Stimulated activated CD4-positive, alpha-beta T cell treated with anti-CD3 and anti-CD28 coated beads, TNF-alpha, amount 100 ng/mL, for 1 hour (primary cell): ENCODE measurements at regions not wholly inside any gene's neighbourhood (a gene's known extent, or its start where the extent isn't known, plus 50 kb on each side); places are given as distances from the start of the nearest gene placed in this dataset.
"Not testable (repeated sequence)": the region's sequence is repeated elsewhere in the genome, so short reads cannot be mapped to it uniquely, and the experiment has no call there.

Source experiments
- DNase-seq, 3 donors: peaks; one replicate each; pipeline ENCODE4 v3.0.0-alpha.2; 2020; ENCODE audit warnings: low read depth in 3 of 3, low spot score in 1 of 3

- not testable (repeated sequence) for DNase-seq
These were observed 133.1 kb downstream of the CENPC start for GRCh38 chr4:67412153-67412712.

GRCh38 chr4:67403342-67403741 is 142.0 kb downstream of the CENPC start:
- DNase-seq: no peak

GRCh38 chr4:67401902-67402301 is 143.4 kb downstream of the CENPC start:
- DNase-seq: no peak

- DNase-seq: no peak
These were observed 147.4 kb downstream of the CENPC start for GRCh38 chr4:67397931-67398330.

GRCh38 chr4:67397031-67397430 is 148.3 kb downstream of the CENPC start:
- DNase-seq: no peak

- no peak for DNase-seq
These were observed 149.3 kb downstream of the CENPC start for GRCh38 chr4:67396008-67396407.

- no peak for DNase-seq
These were observed 150.4 kb downstream of the CENPC start for GRCh38 chr4:67394879-67395278.

GRCh38 chr4:67393699-67394281 is 151.5 kb downstream of the CENPC start:
- DNase-seq: no peak

- DNase-seq: no peak
These were observed 152.3 kb downstream of the CENPC start for GRCh38 chr4:67393007-67393406.

- DNase-seq: not testable (repeated sequence)
These were observed 163.9 kb downstream of the CENPC start for GRCh38 chr4:67381406-67381804.

- not testable (repeated sequence) for DNase-seq
These were observed 164.4 kb downstream of the CENPC start for GRCh38 chr4:67380702-67381405.

- no peak for DNase-seq
These were observed 165.1 kb downstream of the CENPC start for GRCh38 chr4:67380154-67380553.

- no peak for DNase-seq
These were observed 170.0 kb downstream of the CENPC start for GRCh38 chr4:67375291-67375690.

- no peak for DNase-seq
These were observed 173.7 kb downstream of the CENPC start for GRCh38 chr4:67371615-67372014.

- DNase-seq: no peak
These were observed 178.9 kb downstream of the CENPC start for GRCh38 chr4:67366311-67366861.

GRCh38 chr4:67365661-67366245 is 179.6 kb downstream of the CENPC start:
- DNase-seq: no peak

- DNase-seq: no peak
These were observed 189.5 kb downstream of the CENPC start for GRCh38 chr4:67355806-67356205.

- DNase-seq: no peak
These were observed 198.6 kb downstream of the CENPC start for GRCh38 chr4:67346654-67347053.

- DNase-seq: no peak
These were observed 200.5 kb downstream of the CENPC start for GRCh38 chr4:67344594-67345380.

- no peak for DNase-seq
These were observed 202.1 kb downstream of the CENPC start for GRCh38 chr4:67343199-67343598.

- DNase-seq: no peak
These were observed 203.0 kb downstream of the CENPC start for GRCh38 chr4:67342291-67342690.
